GM21360 (cell line): ENCODE measurements at regions not wholly inside any gene's neighbourhood (a gene's known extent, or its start where the extent isn't known, plus 50 kb on each side); places are given as distances from the start of the nearest gene placed in this dataset.

ENCODE experiments used
- ATAC-seq: cut with Tn5 transposase; IDR thresholded peaks from one replicate; pipeline ENCODE4 v1.9.1; 2021; ENCODE audit warnings: mild to moderate bottlenecking, moderate library complexity; ENCODE audit not compliant: unreplicated experiment

DNA sequence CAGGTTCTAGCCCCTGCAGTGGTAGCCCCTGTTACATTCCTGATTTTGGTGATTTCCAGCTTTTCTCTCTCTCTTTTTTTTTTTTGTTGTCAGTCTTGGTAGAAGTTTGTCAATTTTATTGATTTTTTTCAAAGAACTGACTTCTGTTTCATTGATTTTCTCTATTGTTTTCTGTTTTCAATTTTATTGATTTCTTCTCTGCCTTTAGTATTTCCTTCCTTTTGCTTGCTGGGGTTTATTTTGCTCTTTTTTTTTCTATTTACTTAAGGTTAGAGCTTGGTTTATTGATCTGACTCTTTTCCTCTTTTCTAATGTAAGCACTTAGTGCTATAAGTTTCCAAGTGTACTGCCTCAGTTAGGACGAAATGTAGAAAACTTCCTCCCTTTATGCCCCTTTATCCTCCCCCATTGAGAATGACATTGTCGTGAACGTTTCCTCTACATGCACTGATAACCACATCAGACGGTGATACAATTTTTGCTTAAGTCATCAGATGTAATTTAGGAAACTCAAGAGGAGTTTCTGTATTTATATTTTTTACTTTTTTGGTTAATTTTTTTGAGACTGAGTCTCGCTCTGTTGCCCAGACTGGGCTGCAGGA lies 81.1 kb upstream of the HS6ST1 start:
- ATAC-seq = no peak

DNA sequence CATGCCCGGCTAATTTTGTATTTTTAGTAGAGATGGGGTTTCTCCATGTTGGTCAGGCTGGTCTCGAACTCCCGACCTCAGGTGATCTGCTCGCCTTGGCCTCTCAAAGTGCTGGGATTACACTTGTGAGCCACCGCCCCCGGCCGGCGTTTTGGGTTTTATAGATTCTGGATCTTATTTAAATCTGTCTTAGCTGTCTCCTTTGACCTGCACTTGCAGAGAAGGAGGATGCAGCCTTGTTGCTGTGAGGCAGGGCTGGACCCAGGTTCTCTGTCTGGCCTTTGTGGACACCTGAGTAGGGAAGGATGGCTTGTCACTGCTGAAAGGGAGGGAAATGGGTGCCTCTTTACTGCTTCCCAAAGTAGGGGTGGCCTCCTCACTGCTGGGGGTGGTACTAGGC lies 83.0 kb upstream of the HS6ST1 start:
- no peak for ATAC-seq

DNA sequence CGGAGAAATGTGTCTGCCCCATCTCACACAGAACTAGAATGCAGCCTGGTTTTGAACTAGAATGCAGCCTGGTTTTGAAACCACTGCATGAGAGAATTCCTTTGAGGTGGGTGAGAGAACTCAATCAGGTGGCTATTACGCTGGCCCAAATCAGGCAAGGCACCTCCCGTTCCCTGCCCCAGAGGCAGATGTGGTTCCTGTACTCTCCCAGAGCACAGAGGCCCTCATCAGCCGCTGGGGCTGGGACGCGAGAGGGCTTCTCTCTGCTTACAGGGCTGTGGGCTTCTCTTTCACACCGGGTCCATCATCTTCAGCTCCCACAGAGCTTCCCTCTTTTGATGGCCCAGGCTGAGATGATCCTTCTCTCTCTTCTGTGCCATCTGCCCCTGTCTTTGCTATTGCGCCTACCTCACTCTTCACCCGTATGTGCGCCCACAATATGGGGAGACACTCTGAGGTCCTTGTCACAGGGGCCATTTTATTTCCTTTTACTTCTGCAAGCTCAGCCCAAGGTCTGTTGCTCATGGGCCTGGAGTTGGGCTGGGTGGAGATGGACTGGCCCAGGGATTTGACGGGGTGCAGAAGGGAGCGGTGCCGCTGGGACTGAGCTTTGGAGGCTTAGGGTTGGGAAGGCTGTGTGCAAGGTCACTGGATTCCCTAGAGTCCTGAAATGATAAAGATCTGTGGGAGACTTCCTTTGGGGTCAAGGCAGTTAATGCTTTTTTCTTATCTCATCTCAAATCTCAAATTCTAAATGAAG lies 84.4 kb upstream of the HS6ST1 start:
- no peak for ATAC-seq

DNA sequence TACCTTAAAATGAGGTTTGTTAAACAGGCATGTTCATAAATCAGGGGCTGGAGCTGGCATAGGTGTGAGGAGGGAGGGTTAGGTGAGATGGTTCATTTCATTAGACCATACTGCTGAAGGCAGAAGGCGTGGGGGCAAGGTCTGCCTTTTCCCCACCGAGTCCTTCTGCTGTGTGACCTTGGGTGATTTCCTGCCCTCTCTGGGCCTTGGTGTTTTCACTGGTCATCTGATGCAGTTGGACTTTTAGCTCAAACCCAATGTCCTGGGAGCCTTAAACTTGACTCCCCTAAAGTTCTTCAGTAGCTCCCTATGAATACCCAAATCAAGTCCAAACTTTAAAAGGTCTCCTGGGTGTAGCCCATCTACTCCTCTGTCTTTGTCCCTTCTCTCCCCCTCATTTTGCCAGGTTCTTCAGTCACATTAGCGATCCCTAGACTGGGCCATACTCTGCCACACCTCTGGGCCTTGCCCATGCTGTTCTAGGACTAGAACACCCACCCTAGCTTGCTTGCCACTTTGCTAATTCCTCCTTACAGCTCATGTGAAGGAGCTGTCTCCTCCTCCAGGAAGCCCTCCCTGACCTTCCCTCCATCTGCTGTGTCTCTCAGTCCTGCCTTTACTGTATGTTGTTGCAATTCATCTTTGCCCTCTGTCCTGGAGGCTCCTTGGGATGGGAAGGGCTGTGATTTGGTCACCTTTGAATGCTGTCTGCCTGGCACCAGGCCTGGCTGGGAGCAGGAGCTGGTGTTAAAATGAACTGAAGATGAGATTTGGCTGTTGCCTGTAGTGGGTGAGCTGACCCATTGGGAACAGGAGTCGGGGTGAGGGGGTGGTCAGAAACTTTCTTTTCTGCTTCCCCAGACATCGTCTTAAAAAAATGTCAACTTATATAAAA lies 85.4 kb upstream of the HS6ST1 start:
- no peak for ATAC-seq

DNA sequence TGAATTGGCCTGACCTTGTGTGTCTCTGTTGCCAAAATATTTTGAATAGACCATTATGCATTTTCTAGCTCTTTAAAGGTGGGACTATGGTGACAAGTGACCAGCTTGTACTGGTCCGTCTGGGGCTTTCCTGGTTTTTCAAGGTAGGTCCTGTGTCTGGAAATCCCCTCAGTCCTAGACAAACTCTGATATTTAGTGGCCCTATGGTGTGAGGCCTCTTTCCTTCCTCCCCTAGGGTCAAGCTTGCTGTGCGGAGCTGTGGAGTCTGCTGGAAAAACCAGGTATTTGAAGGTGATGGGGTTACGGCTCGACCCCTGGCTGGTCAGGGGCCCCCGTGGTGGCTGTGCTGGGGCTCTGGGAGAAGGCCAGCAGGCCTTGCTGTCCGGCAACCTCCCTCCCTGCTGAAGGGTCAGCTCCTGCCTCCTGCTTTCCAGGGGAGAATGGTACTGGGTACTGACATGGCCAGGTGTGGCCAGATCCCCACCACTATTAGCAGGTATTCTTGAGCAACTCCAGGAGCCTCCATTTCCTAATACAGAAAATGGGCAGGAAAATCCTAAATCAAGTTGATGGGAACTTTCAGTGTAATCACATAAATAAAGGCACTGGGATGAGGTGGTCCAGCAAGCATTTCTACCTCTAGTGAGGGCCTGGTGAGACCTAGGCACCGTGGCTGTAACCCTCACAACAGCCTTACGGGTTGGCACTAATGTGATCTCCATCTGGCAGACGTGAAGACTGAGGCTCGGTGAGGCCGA lies 86.2 kb upstream of the HS6ST1 start:
- no peak for ATAC-seq

DNA sequence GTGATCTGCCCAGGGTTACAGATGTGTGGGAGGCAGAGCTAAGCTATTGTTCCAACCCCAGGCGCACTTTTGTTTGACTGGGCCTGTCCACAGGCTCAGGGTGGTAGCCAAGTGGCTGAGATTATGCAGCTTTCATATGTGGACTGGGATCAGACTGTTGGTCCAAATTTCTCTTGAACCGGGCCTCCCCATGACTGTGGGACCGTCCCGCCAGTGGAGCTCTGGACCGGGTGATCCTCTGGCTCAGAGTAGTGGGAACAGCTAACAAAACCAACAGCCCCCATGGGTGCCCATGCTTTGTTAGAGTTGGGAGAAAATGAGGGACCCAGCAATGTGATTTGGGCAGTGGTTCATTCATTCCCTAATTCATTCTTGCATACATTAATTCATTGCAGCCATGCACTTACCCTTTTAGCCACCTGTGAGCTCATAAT lies 86.8 kb upstream of the HS6ST1 start:
- no peak for ATAC-seq

DNA sequence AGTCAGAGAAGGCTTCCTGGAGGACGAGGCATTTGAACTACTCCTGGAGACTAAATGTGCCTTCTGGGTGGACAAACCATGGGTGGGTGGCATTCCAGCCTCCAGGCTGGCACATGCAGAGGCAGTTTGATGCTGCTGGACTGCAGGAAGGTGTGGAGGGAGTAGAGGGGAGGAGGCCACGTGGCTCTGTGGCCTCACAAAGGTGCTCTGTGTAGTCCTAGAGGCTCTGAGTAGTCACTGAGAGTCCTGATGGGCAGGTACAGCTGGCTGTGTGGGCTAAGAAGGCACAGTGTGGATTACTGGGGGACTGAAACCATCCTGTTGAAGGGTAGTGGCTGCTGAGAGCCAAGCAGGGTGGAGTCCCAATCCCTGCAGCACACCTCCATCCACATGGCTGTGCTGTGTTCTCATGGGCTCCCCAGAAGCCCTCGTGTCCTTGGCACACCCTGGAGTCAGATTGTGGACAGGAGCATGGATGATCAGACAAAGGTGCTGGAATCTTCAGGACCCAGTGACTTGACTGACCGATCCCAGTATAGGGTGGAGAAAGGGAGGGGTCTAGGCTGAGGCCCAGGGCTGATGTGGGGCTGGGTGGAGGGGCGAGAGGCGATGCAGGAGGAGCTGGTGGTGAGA lies 87.4 kb upstream of the HS6ST1 start:
- ATAC-seq = no peak

DNA sequence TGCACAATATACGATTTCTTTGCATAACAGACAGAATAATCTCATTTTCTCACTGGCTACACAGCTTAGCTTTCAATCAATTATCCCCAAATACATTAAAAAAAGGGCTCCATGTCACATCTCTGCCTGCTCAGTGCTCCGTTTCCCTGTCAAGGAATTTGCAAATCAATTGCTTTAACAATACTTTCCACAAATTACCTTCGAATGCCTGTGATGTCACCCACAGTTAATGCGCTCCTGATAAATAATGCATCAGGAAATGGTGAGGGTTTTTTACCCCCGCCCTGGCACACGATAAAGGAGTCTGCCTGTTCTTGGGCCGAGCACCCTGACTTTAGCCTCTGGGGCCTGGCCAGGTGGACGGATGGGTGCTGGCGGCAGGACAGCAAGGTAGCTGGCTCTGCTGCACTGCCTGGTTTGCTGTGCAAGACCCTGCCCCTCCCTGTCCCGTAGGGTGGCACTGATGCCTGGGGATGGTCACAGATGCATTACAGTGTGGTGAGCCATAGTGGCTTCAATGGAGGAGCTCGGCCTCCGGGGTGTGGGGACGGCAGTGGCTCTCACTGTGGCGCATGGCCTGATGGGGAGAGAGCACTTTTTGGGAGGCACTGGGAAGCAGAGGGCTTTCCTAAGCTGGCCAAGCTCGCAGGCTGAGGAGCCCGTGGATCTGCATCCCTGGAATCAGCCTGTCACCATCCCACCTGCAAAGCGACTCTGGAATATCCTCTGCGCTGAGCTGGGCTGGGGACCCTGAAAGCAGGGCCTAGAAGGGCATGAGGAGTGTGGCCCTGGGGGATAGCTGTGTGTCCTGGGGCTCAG lies 88.3 kb upstream of the HS6ST1 start:
- ATAC-seq = no peak

DNA sequence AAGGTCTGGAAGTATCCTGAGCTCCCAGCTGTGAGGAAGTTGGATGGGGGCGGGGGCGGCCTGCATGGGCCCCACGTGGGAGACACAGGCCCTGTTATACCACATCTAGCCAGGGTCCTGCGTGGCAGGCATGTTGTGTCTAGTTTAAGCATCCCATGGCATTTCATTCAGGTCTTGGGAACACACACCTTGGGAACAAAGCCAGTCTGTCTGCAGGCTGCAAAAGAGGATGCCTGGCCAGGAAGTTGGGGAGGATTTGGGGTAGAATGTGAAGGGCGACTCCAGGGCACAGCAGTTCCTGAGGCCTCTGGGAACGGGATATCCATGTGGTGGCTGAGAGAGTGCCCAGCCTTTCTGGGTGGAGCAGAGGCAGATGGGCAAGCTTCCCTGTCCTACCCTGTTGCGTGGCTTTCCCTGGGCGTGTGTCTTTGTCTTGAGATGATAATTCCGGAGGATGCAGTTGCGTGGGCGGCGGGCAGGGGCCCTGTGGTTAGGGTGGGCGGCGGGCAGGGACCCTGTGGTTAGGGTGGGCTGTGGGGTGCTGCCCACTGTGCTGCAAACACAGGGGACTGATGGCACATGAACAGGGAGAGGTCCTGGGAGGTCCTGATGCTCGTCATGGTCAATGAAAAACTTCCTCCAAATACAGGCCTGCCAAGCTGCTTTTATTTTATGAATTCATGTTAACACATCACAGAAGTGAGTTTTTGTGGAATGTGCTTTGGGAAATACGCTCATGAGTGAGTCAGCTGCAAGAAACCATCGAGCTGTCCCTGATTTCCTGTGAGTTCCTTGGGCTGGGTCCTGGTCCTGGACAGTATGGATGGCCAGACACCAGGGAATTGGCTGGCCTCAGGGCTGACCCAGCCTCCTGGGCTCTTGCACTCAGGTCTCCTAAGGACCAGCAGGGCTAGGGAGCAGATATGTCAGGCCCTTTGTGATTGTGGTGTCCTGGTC lies 90.0 kb upstream of the HS6ST1 start:
- no peak for ATAC-seq

DNA sequence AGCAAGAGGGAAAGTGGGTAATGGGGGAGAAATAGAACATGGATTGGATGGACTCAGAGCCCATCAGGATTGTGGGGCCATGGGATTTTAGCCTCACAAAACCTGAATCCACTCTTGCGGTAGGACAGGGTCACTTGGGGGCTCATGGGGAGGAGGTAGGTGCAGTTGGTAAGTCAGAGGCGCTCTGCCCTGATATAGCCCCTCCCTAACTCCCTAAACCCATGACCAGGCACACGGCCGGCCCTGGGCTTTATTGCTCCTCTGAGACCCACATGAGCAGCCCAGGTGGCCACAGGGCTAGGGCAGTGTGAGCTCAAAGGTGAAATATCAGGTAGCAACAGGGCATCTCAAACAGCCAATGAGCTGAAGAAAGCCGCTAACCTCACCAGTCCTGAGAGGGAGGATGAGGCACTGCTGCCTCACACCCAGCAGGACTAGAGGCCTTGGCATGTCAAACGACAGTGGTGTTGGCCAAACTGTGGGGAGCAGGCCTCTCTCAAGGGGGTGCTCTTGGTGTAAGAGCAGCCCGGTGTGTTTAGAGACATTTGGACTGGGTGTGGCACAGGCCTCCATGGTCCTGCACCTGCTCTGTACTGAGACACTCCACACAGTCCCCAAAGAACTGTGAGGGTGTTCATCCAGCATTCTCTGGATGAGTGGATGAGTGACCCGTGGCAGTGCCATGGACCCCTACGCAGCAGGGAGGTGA lies 90.8 kb upstream of the HS6ST1 start:
- ATAC-seq = no peak

DNA sequence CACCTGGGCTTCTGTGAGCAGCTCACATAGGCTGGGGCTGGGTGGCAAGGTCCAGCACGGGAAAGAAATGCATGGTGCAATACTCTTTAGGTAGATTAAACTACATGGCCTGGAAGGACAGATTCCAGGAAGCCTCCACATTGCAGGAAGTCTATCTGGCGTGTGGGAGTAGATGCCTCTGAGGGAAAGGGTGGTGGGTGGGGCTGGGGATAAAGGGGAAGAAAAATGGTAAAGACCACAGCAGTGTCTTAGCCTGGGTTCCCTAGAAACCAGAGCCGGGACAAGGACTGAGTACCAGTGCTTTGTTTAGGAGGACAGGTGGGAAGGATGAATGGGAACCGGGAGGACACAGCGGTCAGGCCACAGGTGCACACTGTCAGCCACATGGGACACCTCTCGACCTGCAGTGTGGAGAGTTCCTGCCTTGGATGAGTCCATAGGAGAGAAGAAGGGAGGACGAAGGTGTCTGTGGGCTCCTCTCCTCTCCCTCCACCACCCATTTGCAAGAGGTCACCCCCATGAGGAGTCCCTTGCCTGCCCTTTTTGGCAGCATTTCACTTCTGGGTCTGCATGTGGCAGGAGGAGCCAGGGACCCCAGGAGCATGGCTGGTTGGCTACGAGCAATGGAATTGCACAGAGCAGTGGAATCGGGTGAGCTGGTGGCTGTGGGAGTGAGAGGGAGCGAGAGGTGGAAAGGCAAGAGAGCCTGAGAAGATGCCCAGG lies 91.5 kb upstream of the HS6ST1 start:
- ATAC-seq = no peak

DNA sequence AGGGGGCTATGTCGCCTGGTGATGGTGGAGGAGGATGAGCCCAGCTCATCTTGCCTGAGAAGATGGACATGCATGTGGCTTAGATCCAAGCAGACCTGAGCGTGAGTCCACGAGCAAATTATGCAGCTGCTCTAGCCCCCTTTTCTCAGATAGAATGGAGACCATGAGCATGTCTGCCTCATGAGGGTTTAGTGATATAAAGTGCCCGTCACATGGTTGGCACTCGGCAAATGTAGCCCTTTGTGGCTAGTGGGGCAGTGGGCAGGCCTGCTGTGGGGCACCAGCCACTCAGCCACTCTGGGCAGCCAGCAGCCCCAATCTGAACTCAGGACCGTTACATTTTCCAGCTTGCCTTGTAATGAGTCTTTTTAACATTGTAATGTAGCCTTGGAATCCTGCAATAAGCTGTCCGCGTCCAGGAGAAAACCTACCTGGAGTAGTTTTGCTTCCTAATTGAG lies 92.1 kb upstream of the HS6ST1 start:
- no peak for ATAC-seq

DNA sequence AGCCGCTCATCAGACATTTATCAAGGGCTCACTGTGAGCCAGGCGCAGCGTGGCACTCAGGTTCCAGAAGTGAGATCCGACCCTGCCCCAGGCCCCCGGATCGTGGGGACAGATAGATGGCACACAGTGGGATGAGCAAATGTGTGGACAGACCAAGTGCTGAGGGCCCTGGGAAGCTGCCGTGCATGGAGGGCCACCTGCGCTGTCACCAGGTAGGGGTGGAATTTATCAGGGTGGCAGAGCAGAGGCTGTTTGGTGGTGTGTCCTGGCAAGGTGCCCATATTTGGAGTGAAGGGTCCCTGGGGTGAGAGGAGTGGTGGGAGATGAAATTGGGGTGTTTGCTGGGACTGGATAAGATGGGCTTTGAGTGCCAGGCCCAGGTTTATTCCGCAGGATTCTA lies 92.8 kb upstream of the HS6ST1 start:
- ATAC-seq = no peak

DNA sequence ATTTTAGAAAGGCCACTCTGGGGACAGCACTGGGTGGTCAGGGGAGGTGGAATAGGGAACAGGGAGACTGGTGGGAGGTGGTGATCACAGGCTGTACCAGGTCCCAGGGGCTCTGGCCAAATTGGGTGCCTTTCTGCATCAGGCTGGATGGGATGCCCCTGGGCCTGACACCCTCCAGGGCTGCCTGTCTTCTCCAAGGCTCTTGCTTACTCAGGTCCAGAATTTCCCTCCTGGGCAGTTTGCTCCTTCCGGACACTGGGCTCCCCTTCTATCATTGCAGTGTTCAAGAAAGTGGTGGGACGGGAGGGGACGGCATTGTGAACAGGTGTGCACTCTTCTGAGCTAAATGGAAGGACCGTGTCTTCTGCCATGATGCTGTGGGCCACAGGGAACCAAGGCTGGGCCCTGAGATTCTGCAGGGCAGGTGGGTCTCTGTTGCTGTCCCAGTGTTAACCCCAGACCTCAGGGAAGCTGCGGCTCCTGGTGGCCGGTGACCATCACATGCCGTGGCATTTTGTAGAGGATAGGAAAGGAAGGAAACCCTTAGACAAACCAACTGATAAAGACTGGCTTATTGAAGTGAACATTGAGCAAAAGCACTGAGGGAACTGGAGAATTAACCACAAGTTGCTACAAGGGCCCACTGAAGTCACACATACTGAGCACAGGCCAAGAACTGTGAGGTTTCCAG lies 93.7 kb upstream of the HS6ST1 start:
- ATAC-seq = no peak

DNA sequence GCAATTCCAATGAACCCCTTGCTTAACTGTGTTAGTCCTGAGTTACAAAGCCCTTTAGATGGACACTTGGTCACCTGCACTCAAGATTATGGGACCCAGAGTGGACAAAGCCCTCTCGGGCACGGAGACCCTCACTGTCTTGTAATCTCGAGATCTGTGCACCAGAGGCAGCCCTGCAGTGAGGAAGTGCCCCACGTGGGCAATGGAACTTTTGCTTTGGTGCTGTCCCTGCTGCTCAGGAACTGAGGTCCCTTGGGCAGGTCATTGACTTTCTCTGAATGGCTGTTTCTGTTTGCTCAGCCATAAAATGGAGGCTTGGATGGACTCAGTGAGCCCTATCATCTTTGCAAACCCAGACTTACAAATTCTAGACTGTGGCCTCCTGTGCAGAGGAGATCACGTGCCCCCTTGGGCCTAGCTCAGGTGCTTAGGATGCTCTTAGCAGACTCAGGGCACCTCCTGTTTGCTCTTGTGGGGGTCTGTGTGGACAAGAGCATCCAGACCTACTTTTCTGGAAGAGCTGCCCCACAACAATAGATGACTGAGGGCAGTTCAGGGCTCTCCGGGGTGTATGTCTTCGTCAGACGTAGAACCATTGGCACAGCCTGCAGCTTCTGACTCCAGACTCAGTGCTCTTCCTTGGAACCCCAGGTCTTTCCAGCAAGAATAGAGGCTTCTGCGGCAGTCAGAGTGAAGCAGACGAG lies 94.5 kb upstream of the HS6ST1 start:
- ATAC-seq = no peak

DNA sequence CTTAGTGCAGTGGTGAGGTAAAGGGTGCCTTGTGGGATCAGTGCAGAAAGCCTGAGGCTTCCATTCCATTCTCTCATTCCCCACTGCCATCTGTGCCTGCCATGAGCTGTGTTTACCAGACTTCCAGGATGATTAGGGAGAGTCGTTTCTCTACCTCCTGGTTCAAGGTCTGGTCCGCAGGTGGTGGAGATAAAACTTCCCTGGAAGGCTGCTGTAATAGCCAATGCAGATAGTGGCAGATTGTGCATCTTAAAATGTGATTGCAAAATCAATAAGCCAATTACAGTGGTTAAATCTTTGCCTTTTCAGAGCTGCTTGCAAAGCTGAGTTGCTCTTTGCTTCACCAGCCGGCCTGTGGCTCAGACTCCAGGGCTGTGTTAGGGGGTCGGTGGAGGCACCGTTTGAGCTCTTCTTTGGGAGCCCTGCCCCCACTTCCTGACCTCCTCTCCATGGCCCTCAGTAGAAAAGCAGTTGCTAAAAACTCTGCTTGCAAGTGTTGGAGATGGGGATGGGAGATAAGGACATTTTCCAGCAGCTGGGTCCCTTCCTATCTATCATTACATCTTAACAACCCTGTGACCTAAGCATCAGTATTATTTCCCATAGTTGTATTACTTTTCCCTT lies 95.2 kb upstream of the HS6ST1 start:
- ATAC-seq = no peak
